ENCODE measurements at regions not wholly inside any gene's neighbourhood (a gene's known extent, or its start where the extent isn't known, plus 50 kb on each side); places are given as distances from the start of the nearest gene placed in this dataset.

DNA sequence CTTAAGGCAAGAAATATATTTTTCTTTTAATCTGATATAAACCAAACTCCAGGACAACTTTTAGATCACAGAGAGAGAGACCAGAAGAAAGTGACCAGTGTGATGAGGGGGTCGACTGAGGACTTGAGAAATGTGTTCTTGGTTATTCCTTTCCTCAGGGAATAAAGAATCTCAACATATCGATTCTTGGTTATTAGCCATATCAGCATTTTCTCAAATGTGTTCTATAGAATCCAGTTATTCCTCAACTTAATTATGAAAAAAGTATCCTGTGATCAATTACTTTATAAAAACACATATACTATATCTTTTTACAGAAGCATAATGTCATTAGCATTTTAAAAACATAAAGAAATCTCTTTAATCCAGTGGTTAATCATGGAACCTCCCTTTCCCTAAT lies 222.1 kb upstream of the FAM3C start:
- no peak for DNase-seq

DNA sequence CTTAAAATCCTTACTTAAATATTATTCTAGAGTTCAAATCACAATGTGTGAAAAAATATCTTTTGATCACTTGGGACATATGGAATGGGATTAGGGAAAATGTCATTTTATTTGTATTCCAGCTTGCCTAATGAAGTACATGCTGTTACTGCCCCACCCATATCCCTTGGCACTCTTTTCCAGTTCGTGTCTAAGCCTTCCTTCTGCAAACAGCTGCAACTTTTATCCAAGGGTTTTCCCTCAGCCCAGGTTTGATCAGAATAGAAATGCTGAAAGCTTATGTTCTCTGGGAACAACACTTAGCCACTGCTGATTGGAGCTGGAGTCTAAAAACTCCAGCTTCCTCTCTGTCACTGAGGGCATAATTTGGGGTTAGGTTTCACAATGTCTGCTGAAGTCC lies 214.1 kb upstream of the FAM3C start:
- peak; percentile 69 for DNase-seq

DNA sequence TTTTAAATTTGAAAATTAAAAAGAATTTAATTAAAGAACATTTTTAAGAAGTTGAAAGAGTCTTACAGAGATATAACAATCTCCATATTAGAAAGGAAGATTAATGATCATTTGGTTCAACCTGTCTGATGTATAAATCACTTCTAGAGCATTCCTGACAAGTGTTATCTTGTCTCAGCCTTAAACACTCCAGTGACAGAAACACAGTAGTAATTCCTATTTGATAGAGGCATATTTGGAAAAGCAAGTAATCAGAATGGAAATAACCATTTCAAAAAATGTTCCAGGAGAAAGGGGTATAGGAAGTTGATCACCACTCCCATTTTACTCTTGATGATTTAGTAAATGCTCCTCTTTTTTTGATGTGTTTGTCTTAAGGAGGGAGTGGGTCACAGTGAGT lies 213.1 kb upstream of the FAM3C start:
- no peak for DNase-seq

DNA sequence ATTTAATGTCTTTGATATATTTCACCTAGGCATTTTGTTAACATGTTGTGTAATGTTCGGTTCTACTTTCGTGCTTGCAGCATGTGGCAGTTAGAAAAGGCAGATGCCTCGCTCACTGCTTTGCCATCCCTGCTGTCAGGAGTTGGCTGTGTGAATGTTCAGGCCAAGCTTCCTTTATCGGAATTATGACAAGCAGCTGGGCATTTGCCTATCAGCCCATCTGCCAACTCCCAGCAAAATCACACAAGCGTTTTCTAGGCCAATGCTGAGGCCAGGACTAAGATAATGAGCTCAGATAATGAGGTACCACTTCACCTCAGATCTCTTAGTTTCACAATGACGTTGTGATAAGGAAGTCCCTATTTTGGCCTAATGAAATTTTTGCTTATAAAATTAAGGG lies 212.7 kb upstream of the FAM3C start:
- DNase-seq = peak; percentile 71

DNA sequence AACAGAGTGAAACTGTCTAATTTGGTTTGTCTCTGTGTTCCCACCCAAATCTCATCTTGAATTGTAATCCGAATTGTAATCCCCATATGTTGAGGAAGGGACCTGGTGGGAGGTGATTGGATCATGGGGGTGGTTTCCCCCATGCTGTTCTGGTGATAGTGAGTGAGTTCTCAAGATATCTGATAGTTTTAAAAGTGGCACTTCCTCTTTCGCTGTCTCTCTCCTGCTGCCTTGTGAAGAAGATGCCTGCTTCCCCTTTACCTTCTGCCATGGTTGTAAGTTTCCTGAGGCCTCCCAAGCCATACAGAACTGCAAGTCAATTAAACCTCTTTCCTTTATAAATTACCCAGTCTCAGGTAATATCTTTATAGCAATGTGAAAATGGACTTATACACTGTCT lies 212.1 kb upstream of the FAM3C start:
- peak; percentile 25 for DNase-seq

DNA sequence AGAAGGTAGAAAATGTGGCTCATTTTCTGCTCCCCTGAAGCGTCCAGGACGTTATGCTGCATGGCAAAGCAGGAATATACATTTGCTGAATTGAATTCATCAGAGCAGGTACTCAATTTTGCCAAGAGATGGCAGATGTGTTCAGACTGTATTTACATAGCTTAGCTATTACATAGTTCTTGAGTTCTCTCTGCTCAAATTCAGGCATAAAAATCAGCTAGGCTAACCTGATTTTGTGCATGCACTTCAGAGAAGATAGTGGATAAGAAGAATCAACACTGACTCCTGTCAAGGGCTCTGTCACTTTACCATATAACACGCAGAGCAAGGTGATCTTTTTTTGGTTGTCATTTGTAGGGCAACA lies 209.2 kb upstream of the FAM3C start:
- peak; percentile 35 for DNase-seq

DNA sequence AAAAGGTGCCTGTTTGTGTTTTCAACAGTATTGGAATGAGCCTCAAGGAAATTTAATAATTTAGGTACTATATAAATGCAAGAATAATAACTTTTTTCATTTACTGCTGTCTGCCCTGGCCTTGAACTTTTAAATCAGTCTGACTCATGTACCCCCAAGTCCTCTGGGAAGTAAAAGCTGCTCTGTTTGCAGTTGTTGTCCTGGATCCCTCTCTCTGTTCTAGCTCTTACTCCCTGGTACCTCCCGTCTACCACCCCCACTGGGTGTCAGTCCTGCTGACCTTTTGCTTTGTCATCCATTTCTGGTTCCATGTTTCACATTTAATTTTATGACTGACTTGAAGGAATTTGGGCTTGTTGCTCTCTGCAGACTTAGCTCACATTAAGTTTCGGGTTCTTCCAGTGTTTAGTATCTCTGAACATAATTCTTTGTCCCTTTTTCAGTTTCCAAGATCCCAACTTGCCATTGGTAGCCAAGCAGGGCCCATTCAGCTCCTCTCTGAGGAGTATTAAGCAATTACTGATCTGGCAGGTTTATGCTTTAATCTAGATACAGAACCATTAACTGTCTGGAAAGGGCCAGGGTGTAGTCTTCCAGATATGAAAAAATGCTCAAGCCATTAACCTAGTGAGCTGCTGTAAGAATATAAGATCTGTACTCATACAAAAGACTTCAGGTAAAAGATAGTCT lies 208.7 kb upstream of the FAM3C start:
- no peak for DNase-seq

DNA sequence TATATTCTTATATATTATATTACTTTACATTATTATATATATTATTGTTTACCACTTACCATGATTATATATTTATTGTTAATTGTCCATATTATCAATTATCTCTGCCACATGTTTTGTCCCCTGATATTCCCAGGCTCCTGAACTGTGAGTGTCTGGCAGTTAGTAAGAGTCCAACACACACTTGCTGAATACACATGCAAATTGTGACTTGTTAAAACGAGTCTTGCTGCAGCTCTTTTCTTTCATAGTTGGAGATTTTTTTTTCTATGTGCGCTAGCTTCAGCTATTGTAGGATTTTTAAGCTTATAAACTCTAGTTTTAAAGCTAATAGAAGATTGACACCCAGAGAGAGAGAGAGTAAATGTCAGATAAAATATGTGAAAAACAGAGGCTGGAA lies 207.8 kb upstream of the FAM3C start:
- DNase-seq = no peak

DNA sequence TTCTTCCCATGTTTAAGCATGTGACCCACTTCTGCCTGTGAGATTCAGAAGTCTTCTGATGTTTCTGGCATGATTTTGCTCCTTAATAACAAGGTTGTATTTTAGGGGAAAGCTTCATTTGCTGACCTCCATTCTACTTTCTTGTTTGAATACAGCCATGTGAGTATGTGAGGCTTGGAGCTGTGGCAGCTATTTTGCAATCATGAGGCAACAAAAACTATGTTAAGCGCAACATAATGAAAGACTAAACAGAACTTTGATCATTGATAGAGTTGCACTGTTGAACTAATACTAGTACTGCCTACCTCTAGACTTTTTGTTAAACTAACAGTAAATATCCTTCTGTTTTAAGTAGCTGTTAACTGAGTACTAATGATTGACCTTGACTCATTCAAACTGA lies 203.8 kb upstream of the FAM3C start:
- no peak for DNase-seq

DNA sequence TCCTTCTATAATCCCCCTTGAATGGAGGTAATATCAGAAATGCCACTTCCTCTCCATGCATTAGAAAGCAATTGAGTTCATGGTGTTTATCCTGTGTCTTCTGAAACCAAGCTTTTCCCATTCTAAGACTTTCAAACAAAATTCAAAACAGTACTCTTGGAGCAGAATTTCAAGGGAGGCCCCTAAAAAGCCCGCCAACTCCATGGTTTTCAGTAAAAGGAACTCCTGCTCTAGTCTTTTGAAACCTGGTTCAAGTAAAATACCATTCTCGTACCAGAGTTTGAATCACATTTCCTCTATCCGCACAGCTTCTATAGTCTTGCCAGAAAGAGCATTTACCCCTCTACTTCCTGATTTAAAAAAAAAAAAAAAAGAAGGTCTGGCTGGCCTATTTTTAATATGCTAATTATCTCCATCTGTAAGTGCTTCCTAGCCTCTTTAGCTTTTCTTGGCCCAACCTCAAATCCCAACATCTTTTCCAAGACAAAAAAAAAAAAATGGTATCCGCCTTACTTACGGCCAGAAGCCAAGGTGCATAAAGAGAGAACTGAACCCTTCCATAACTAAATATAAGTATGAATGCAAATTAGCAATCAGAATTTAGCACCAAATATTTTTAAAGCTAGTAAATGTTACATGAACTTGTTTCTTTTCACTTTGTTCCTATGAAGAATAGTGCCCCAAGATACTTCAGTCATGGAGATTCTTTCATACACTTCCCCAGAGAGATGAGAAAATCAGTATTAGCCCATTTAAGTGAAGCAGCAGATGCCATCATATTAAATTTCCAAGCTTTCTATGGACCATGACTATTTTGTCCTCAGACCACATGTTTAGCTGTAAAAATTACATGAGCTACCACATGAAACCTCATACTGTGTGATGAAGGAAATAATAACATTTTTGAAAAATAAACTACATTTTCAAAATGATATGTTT lies 199.9 kb upstream of the FAM3C start:
- peak; percentile 50 for DNase-seq

DNA sequence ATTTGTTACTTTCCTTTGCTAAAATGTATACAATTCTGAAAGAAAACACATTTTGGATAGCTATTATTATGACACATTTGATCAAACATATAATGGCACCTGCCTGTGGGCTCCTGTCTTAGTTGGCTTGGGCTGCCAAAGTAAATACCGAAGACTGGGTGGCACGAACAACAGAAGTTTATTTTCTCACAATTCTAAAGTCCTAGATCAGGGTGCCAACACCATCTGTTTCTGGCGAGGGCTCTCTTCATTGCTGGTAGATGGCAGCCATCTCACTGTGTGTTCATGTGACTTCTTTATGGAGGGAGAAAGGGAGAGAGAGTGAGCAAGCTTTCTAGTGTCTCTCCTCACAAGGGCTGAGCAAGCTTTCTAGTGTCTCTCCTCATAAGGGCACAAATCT lies 195.8 kb upstream of the FAM3C start:
- DNase-seq = no peak

DNA sequence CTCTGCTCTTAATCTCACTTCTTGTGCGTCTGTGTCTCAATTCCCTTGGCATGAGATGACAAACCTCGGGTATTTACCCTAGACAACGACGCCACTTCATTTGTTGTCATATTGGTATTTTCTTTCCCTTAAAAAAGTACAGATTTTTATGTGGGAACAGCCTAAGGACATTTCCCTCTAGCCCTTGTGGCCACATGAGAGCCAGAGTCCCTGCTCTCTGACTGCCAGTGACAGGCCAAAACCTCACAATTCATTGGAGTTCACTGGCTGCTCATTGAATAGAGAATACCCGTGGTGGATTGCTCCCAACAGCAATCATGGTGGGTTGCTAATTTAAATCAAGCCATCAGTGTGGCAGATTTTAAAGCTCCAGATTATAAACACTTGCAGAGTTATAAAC lies 191.3 kb upstream of the FAM3C start:
- DNase-seq = no peak

DNA sequence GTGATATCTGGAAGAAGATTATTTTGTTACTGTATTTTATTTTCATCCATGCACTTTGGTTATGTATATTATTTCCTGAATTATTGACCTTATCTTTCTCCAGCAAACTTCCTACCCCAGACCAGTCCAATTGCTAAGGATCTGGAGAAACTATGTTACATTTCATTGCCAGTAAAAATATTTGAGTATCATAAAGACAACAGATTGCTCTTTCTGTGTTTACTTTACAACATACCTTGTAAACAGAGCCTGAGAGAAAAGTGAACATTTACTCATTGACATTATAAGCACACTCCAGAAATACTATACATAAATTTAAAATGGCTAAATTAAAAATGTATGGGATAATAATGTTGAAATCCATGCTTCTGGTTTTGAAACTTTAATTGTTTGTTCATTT lies 186.2 kb upstream of the FAM3C start:
- no peak for DNase-seq

DNA sequence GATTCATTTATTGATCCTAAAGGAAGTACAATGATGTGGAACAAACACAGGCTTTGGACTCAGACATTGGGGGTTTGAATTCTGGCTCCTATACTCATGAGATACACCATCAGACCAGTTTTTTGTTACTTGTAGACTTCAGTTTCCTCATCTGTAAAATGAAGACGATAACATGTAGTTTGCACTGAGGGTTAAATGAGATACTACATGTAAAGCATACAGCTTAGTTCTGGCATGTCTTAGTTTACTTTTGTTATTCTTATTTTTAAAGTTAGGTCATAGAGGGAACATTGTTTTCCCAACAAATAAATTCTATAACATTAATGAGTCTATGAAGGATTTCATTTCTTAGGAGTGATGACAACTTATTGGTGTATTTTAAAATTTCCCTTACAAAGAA lies 183.5 kb upstream of the FAM3C start:
- no peak for DNase-seq

DNA sequence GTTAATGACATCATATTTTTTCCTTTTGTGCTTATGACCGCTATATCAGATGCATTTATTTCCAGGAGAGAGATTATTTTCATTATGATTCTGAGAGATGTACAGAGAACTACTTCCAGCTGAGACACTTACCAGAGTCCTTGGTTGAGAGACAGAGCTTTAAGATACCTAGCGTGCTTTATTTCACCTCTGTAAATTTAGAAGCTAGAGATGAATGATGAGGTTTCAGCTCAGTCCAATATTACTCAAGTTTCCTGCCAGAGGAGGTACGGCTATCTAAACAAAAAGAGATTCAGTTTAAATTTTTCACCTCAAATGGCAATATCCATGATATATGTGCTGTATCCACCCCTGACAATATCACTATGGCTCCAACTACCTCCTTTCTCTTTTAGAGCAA lies 182.6 kb upstream of the FAM3C start:
- no peak for DNase-seq

DNA sequence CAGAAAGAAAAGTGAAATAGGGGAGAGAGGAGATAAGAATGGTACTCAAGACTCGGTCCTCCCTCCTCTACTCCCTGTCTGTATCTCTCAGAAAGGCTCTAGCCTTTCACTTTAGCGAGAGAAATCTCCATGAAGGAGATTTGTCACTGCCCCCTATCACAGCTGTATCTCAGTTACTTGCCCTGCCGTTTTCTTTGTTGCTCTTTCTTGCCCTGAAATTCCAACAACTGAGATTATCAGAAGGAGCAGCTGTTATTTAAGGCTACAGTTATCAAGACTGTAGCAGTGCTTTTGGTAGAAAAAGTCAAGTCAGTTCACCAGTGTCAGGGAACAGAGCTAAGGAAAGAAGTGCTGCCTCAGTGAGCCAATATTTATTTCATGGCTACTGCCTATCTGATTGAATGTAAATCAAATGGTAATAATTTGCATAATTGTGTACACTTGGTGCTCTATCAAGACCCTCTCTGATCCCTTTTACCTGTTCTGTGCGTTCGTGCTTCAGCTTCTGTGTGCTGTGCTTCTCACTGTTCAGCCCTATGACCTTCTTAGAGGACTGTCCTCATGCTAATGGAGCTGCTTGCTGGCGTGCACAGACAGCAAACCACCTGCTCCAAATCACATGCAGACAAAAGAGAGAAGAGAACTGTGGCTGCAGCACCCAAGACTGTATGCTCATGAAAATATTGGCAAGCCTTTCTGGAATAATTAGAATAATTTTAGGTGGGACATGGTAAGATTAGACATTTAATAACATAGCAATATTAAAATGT lies 180.2 kb upstream of the FAM3C start:
- DNase-seq = no peak

DNA sequence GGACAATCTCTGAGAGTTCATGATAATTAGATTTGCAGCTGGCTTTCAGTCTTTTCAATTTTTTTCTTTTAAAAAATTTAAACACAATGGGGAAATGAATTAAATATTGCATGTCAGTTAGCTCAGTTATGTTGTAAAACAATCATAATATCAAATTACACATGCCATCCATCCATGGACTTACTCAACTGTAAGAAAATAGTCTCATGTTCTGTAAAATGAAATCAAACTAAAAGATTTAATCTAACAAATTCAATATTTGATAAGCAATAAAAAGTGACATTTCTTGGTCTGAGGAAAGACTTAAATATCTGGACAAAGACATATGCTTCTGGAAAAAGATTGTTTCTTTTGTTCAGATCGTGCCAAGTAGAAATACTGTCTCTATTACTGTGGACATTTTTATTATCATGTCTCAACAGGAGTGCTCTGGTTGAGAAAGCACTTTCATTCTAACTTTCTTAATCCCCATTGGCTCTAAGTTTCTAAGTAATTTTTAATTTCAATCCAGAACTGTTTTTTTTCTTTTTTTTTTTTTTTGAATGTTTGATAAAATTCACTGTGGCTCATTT lies 179.2 kb upstream of the FAM3C start:
- no peak for DNase-seq

DNA sequence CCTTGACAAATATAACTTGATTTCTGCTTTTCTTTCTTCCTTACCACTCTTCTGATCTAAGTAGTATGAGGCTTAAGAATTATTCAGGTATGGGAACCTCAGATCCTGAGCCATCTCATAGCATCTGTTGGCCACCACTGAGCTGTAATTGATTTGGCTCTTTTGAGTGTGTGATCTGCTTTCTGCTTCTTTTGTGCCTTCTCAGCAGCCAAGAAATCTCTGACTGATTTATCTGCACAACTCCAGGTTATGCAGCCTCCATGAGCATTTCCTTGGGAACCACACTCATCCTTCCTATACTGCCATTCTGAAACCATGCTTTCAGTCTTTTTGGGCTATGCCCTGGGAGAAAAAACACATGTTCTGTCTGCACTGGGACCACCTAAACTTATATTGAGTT lies 178.0 kb upstream of the FAM3C start:
- no peak for DNase-seq

DNA sequence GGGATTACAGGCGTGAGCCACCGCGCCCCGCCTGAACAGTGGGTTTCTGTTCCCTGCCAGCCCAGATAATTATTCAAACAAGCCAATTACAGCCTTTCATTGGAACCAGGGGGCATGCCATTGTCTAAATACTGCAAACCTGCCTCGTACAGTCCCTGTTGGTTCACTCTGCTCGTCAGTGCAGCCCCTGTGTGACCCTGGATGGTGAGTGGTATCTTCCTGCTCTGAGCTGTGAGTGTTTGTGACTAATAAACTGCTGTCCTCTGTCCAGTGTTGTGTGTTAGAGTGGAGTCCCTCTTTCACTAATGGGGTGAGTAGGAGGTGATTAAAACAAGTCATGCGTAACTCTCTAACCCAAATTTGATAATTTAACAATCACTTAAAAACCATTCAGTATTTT lies 176.5 kb upstream of the FAM3C start:
- DNase-seq = no peak

DNA sequence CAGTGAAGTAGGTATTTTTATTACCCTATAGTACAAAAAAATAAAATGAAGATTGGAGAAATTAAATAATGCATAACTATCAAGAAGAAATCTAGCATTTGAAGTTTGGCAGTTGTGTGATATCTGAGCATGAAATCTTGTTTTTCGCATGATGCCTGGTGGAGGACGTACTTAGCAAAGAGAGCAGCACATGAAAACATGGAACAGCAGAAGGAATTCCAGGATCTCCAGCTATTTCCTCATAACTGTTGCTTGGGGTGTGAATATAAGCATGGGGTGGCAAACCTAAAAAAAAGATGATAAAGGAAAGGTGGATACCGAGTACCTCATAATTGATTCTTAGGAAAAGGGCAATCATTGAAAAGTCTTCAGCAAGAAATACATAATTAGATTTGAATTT lies 174.3 kb upstream of the FAM3C start:
- DNase-seq = no peak

DNA sequence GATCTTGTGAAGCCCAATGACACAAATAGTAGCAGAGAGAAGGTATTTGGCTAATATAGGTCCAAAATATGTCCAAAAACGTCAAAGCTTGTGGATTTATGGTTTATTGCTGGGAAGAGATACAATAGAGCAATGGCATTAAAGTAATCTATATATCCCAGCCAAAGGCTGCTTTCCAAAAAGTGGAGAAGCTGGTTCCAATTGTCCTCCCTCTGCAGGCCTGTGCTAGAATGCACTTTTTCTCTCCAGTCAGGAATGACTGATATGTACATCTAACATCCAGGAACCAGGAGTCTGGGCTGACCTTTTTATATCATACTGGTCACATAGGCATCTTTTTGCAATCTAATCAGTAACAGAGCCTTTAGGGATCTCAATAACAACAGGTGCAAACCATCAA lies 167.1 kb upstream of the FAM3C start:
- no peak for DNase-seq

DNA sequence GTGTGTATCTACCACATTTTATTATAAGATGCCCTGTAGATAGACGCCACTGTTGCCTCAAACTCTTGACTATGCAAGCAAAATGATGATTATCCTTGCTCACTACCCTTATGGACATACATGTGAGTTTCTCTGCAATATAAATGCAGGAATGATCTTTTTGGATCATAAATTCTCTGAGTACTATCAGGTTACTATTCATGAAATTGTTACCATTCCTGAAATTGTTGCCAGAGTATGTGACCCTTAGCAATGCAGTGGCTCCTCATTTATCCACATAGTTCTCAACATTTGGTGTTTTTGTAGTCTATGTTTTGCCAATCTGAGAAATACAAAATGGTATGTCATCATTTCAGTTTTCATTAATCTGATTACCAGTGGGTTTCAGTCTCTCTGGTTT lies 166.2 kb upstream of the FAM3C start:
- DNase-seq = no peak

DNA sequence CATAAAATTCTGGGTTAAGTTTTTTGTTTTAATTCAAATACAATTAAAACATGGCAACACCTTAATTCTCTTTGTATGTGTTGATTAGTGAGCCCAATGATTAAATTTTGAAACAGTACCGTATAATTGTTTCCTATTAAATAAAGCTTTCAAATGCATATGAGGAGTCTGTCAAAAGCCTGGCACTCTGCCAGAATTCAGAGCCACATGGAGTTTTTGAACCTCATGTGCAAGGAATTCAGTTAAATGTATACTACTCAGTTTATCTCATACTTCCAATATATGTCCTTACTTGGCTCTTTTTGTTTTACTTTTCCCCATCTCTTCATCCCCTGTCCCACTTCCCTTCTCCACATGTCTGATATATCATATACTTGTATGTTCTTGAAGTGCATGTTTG lies 165.6 kb upstream of the FAM3C start:
- DNase-seq = no peak
